GM21825 (cell line): ENCODE measurements at regions not wholly inside any gene's neighbourhood (a gene's known extent, or its start where the extent isn't known, plus 50 kb on each side); places are given as distances from the start of the nearest gene placed in this dataset.

Source experiments
- ATAC-seq: cut with Tn5 transposase; IDR thresholded peaks from one replicate; pipeline ENCODE4 v1.9.1; 2021; ENCODE audit warnings: mild to moderate bottlenecking, moderate library complexity; ENCODE audit not compliant: unreplicated experiment

DNA sequence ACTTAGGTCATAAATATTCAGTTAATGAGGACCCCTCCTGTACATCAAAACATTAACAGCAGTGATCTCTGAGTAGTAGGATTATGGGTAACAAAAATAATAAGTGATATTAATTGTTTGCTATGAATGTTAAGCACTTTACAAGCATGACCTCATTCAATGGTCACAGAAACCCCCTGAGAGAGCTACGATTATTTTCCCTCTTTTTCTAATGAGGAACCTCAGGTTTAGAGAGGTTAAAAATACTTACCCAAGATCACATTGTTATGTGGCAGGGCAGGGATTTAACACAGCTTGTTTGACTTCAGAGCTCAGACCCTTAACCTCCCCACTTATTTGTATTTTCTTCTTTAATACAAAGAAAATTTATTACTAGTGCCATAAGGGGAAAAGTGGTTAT lies 228.2 kb downstream of the TBL1XR1 start:
- ATAC-seq: no peak

DNA sequence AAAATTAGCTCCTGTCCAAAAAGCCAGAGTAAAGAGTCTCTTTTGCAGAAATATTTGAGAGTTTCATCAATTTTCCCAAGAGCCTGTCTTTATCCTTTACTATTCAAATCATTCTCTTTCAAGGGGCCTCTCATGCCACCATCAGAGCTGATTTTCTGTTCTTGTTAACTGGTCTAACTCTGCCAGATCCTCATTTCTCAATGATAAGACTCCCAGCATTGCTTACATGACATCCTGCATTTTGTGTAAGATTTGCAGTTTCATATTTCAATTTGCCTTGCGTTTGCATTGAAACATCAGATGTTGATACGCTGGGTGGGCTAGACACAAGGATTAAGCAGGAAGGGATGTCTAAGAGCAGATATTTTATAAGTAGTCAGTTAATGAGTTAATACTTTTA lies 228.7 kb downstream of the TBL1XR1 start:
- no peak for ATAC-seq

DNA sequence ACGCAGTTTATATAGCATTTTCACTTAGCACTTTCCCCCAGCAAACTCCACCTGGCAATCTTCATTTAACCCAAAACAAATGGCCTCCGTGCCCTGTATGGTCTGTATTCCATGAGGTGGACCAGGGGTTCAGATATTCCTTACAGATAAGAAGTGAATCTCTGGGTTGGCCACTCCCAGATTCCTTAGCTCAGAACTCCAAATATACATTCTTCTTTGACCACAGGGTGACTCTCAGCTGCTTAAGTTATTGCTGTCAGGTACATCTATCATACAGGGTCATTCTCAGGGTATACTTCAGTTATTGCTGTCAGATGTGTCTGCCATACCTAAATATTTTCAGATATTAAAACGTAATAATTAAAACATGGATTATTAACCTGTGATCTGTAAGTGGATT lies 229.8 kb downstream of the TBL1XR1 start:
- no peak for ATAC-seq

DNA sequence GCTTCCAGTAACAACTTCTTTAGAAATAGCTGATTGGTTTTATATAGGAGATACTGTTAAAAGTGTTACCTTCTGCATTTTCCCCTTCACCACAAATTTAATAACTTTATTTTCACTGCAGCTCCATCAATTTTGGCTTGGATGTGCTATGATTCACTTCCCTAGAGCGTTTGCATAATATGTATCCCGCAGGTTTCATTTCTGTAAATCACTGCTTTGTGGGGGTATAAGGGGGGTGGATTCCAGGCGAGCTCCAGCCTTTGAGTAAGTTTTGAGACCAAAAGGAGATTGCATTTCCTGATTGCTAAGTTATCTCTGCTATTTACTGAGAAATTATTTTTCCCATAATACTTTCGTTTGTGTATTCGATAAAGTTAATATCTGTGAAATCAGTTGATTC lies 232.6 kb downstream of the TBL1XR1 start:
- no peak for ATAC-seq

DNA sequence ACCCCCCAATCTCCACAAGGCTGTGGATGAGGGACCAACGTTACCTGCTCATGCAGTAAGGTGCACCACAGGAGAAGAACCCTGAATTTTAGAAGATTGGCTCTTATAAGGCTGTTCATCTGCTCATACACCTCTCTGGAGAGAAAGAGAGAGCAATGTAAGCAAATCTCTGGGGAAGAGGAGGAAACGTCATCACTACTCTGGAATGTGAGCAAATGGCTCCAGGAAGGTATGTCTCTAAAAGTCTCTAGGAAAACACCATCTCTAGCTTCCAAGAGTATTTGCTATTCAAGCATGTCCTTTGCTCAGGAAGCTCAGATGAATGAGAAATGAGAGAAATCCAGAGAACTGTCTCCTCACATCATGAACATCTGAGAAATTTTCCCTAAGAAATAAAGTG lies 235.4 kb downstream of the TBL1XR1 start:
- no peak for ATAC-seq

DNA sequence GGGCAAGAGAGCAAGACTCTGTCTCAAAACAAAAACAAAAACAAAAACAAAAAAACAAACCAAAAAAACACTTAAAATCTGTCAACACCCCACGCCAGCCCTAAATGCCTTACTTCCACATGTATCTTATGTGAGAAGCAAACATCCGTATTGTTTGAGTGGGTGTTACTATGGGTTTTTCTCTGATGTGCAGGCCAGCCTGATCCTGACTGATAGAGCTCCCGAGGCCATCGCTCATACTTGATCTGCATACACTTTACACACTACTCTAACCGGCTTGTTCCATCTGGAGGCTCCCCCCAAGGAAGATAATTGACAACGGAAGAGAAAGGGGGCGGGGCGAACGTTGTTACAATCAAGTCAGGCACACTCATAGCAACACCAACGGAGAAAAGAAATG lies 237.4 kb downstream of the TBL1XR1 start:
- ATAC-seq: no peak

DNA sequence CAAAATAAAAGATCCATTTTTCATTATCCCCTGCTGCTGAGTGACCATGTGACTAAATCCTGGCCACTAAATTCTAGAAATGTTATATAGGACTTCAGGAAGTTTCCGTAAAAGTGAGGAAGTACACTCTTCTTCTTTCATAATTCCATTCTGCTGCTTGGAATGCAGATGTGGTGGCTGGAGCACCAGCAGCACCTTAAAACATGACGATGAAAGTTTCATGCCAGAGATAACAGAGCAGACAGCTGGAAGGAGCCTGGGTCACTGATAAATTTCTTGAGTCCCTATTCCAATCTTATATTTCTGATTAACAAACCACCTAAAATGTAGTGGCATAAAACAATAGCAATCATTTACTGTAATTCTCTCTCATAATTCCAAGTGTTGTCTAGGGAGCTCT lies 238.7 kb downstream of the TBL1XR1 start:
- ATAC-seq: no peak

DNA sequence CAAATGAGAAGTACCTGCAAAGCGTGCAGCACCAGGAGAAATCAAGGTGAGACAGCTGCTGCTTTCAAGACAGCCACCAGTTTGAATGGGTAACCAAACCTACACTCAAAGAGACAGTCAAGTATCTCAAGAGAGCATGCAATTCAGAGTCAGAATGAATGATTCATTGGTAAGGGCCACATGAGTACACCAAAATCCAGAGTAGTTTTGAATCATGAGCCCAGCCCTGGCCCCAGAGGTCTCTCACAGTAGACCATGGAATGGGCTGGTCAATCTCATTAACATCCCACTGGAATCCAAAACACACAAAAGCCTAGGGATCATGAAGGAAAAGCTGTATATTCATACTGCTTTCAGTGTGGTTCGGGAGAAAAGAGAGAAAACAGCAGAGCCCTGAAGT lies 242.8 kb downstream of the TBL1XR1 start:
- ATAC-seq: no peak

DNA sequence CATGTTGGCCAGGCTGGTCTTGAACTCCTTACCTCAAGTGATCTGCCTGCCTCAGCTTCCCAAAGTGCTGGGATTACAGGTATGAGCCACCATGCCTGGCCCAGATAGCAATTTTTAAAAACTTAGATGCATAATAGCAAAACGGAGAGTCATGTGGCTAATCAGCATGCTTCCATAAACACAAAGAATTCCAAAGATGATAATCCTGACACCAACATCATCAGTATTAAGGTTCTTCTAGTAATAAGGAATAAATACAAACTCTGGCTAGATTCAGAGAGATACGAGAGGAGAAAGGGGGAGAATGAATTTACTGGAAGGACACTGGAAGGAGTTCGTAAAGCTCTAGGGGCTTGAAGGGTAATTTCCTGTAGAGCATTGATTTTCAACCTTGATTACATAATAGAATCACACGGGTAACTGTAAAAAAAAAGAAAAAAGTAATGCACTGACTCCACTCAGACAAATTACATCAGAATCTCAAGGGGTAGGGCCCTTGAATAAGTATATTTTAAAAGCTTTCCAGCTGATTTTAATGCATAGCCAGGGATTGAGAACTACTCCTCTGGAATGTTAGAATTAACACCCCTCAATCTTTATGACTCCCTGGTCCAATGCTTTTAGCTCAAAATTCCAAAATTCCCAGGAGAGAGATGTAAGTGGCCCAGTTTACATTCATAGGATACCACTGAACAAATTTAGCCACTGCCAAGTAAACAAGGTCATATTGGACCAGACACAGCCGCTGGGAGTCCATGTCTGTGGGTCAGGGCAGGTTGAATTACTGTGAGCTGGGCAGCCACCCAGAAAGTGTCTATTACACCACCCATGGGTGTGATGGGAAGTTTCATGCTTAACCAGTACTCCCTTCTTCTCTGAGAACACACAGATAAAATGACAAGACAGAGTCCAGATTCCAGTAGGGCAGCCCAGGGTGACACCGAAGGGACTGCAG lies 243.9 kb downstream of the TBL1XR1 start:
- ATAC-seq: no peak

DNA sequence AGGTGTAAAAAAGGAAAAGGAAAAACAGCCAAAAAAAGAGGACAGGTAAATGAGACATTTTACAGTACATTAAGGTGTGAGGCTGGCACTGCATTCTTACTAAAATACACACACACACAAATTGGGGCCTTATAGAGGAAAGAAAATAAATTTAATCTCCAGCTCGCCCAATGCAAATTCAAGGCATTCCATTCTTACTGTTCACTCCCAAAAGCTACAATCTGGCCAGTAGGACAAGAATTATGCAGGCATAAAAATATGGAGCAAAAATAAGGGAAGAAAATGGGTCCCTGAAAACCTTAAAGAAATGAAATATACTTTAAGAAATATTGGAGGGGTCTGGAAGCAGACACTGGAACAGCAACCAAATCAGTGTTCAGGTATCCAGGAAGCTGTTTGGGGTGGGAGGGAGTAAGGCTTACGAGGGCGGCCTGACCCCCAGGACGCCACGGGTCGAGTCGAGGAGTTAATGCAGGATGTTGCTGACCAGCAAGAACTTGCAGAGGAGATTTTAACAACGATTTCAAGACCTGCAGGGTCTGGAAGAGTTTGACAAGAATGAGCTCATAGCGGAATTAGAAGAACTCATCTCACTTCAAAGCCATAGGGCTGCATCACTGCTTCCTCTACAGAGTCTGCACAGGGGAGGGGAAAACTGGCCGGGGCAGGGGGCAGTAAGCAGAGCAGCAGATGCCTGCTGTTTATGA lies 245.5 kb downstream of the TBL1XR1 start:
- no peak for ATAC-seq

DNA sequence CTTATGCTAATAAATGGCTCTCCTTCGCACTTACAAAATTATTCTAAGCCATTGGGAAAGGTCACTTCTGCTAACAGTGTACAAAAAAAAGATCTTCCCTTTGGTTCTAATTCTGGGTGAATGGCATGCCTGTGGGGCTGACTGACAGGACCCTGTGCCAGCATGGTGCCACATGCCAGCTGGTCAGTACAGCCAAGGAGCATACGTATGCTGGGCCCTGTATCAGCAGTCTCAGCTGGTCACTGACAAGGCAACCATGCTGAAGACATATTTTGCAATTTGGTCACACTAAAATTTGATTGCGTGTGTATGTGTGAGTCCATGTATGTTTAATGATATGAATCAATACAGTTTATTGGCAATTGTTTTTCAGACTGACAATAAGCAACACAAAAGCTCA lies 246.1 kb downstream of the TBL1XR1 start:
- ATAC-seq: no peak

DNA sequence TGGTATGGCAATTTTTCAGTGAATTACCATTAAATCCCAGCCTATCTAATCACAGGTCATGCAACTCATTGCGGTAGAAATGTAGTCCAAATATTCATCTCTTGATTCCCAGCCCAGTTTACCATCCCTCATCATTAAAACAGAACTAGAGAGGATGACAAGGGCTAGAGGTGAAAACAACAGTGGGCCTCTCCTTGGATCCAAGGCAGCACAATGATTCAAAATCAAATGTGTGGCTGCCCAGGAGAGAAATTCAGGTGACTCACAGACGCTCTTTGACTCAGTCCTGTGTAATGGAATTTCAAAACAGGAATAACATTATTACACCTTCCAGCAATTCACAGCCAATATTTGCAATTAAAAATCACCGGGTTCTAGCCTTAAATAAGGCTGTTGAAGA lies 246.5 kb downstream of the TBL1XR1 start:
- ATAC-seq: no peak

DNA sequence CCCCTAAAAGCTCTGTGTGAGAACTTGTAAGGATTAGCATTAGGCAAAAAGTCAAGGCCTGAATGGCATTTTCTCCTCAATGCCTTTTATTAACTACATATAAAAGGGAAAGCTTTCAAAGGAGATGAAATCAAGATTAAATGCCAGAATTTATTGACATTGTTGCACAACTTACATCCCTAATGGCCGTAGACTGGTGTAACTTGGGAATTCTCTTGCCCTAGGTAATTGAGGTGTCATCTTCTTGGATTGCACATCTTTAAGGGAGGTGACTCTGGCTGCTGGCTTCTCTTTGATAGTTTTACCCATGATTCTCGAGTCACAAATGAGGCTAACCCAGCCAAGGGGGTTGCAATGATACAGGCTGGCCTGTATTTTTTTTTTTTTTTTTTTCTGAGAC lies 249.1 kb downstream of the TBL1XR1 start:
- ATAC-seq: no peak

DNA sequence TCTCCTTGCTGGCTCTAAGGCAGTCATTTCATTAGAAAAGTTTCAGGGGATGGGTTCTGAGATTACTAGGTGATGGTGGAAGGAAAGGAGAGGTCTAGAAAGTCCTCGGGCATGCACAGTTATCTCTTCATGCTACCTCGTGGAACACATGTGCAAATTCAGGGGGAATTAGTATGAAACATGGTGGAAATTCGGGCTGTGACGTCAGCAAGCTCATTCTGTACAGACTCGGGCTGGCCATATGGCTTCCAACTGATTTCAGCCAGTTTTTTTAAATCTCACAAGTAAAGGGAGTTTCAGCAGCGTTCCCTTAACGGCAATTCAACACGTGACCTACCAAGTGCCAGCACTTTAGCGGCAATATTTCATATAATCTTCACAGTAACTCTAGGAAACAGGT lies 251.1 kb downstream of the TBL1XR1 start:
- no peak for ATAC-seq

DNA sequence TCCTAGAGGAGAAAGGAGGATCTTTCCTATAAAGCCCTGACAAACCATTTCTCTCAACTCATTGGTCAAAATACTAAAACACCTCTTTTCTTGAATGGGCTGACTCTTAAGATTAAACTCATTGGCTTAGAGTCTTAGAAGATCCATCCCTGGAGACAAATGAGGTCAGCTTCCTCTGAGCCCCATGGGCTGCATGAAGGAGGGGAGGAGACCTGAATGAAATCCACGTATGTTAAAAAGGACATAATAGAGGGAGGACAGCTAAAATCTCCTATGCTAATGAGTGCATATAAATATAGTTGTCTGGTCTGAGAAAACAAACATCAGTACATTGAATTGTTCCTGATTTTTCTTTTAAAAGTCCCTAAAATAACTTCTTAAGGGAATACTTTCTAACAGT lies 255.0 kb downstream of the TBL1XR1 start:
- no peak for ATAC-seq

DNA sequence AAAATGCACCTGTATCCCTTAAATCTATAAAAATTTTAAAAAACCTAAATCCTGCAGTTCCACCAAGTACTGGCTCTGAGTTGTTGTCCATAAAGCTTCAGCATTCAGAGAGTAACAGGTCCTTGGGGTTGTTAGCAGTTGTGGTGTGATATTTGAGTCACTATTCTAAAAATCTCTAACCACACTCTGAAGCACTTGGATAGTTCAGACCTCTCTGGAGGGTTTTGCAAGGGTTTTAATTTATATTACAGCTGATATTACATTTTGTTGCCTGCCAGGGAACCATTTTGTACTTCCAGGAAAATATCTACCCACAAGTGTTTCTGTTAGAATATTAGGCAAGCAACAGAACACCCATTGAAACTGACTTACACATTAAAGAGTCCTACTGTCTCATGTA lies 255.6 kb downstream of the TBL1XR1 start:
- no peak for ATAC-seq

DNA sequence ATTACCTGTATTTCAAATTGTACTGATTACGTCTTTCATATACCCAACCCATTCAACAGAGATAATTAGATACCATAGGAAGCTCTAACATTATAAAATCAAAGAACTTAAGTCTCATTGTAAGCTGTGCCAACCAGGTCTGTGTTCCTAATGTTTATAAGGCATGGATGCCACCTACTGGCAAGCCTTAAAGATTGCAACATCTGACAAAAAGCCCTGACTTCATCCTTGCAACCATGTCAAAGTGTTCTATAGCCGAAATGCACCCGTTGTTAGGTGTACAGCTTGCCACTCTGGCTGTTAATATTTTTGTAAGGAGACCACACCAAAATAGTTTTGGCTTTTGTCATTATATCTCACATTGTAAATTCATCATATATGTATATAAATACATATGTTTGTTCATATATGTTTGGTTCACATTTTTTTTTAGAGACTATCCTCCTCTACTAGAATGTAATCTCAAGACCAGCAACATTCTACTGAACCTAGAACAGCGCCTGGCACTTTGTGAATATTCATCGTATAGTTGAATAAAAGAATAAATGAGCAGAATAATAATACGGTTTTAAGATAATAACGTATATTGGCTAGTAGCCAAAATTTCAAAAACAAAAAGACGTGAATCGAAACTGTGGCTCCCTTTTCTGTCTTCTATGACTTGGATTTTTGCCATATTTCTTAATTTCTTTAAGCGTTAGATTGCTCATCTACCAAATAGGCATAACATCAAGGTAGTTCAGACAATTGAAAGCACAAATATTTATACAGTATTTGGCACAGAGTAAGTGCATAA lies 258.1 kb downstream of the TBL1XR1 start:
- ATAC-seq: peak; percentile 96

DNA sequence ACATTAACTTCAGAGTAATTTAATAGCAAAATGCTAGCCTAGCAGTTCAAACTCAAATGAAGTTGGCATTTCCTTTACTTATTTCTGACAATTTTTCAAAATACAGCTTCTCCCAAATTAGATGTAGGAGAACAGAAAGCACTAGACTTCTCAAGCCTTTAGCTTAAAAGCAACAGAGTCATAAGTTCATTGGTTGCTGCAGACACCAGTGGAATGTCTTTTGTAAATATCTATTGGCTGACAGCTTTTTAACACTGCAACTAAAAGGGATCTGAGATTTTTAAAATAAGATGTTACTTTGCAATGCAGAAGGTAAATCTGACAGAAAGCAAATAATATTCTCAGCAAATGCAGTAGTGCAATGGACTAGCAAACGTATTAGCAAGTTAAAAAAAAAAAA lies 259.3 kb downstream of the TBL1XR1 start:
- ATAC-seq: no peak

DNA sequence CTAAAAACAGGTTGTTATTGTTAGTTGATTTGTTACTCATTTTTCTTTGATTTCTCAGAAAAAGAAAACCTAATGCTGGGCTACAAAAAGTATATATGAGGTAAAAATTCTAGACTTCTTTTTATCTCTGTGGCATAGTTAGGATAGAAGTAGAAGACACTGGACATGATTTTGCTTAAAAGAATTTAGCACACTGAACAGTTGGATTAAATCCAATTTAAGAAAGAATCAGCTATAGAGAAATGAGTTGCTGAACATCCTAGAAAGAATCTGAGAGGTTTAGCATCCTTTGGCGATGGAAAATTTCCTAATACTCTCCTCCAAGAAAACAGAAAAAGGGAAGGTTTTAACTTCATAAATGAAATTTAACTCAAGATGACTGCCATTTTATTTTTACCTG lies 259.7 kb downstream of the TBL1XR1 start:
- ATAC-seq: no peak

DNA sequence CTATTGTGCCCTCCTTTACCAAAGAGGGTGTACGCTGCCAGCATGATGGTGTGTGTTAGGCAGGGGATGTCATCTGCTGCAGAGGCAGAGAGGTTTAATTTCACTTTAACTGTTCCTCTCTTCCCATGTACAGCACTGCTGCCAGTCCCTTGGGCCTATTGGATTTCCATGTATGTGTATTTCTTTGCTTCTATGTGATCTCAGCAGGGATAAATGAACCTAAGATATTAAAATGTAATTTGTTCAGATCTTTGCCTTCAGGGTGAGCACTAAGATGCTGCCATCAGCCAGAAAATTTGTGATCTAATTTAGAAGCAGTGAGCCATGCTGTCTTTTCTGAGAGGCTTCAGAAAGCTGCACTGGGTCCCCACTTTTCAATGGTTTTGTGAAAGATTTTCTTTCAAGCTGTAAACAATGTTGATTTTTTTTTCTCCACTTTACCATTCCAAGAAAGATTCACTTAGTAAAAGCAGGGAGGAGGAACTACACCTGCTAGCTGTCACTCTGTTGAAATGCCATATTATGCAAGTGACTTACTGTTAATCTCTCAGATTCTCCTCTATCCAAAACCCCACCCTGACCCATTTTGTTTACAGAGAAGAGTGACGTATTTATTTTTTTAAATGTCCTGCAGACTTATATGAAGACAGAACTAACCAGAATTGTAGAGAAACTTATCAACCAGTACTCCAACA lies 261.9 kb downstream of the TBL1XR1 start:
- no peak for ATAC-seq

DNA sequence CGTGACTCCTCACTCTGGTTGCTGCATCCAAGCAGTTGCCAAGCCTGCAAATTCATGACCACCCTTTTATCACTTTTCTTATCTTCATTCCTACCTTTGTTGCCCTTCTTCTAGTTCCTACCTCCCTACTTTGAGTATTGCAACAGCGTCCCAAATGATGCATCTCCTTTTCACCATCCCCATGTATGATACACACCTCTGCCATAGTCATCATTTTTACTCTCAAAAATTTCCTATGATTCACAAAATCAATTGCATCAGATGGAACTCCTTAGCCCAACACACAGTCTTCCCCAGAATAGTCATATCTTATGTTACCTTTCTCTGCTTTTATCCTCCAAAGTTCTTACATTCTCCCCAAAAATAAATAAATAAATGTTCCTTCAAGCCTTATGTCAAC lies 262.6 kb downstream of the TBL1XR1 start:
- ATAC-seq: no peak
